ENCODE measurements at regions not wholly inside any gene's neighbourhood (a gene's known extent, or its start where the extent isn't known, plus 50 kb on each side); places are given as distances from the start of the nearest gene placed in this dataset.

GRCh38 chr15:69826819-69827175, 270.9 kb downstream of the TLE3 start:
- intact Hi-C loops (cut with DNase I; ENCODE audit: low total_unique reads), result no loop called here
- H3K9me3 ChIP-seq, result no peaks in the 10 kb centered on the region
- no peaks in the 10 kb centered on the region for H3K36me3 ChIP-seq
- H3K27me3 ChIP-seq, result no peaks in the 10 kb centered on the region
- no peak for DNase-seq
- H3K4me3 ChIP-seq, result no peak overlapping the region
- no peaks in the 10 kb centered on the region for H3K4me1 ChIP-seq
- TF ChIP-seq CTCF (IDR thresholded peaks at IDR 0.05), result no peak
- H3K27ac ChIP-seq, result no peak overlapping the region

GRCh38 chr15:69827751-69828150, 270.0 kb downstream of the TLE3 start:
- no peaks in the 10 kb centered on the region for H3K9me3 ChIP-seq
- intact Hi-C loops (cut with DNase I; ENCODE audit: low total_unique reads), result no loop called here
- no peak for TF ChIP-seq CTCF (IDR thresholded peaks at IDR 0.05)

GRCh38 chr15:69828181-69828828, 269.4 kb downstream of the TLE3 start:
- no peak for DNase-seq
- Histone ChIP-seq H3K9me3 (no peaks in the 10 kb centered on the region), H3K4me1 (no peaks in the 10 kb centered on the region), H3K4me3 (no peak overlapping the region), H3K27me3 (no peaks in the 10 kb centered on the region), H3K27ac (no peak overlapping the region), H3K36me3 (no peaks in the 10 kb centered on the region)
- intact Hi-C loops (cut with DNase I; ENCODE audit: low total_unique reads), result no loop called here
- TF ChIP-seq CTCF (IDR thresholded peaks at IDR 0.05), result no peak

More at GRCh38 chr15:69827751-69828150, 270.0 kb downstream of the TLE3 start:
- H3K4me1 ChIP-seq, result no peaks in the 10 kb centered on the region
- no peak for DNase-seq
- H3K4me3 ChIP-seq, result no peak overlapping the region
- H3K27me3 ChIP-seq, result no peaks in the 10 kb centered on the region
- H3K36me3 ChIP-seq, result no peaks in the 10 kb centered on the region
- H3K27ac ChIP-seq, result no peak overlapping the region

GRCh38 chr15:69829974-69830373, 267.7 kb downstream of the TLE3 start:
- intact Hi-C loops (cut with DNase I; ENCODE audit: low total_unique reads), result no loop called here
- H3K4me1 ChIP-seq, result no peaks in the 10 kb centered on the region
- no peak overlapping the region for H3K27ac ChIP-seq
- H3K36me3 ChIP-seq, result no peaks in the 10 kb centered on the region
- no peak for TF ChIP-seq CTCF (IDR thresholded peaks at IDR 0.05)
- no peak for DNase-seq
- no peaks in the 10 kb centered on the region for H3K9me3 ChIP-seq
- H3K4me3 ChIP-seq, result no peak overlapping the region
- no peaks in the 10 kb centered on the region for H3K27me3 ChIP-seq

GRCh38 chr15:69830430-69830829, 267.3 kb downstream of the TLE3 start:
- Histone ChIP-seq H3K27ac (no peak overlapping the region), H3K9me3 (no peaks in the 10 kb centered on the region), H3K4me1 (no peaks in the 10 kb centered on the region), H3K36me3 (no peaks in the 10 kb centered on the region), H3K27me3 (no peaks in the 10 kb centered on the region), H3K4me3 (no peak overlapping the region)
- intact Hi-C loops (cut with DNase I; ENCODE audit: low total_unique reads), result no loop called here
- no peak for TF ChIP-seq CTCF (IDR thresholded peaks at IDR 0.05)
- DNase-seq, result no peak

GRCh38 chr15:69830876-69831275, 266.8 kb downstream of the TLE3 start:
- Histone ChIP-seq H3K9me3 (no peaks in the 10 kb centered on the region), H3K27ac (no peak overlapping the region), H3K4me3 (no peak overlapping the region), H3K4me1 (no peaks in the 10 kb centered on the region), H3K36me3 (no peaks in the 10 kb centered on the region), H3K27me3 (no peaks in the 10 kb centered on the region)
- intact Hi-C loops (cut with DNase I; ENCODE audit: low total_unique reads), result no loop called here
- DNase-seq, result no peak
- TF ChIP-seq CTCF (IDR thresholded peaks at IDR 0.05), result no peak
